GM12878 (cell line): ENCODE measurements at regions not wholly inside any gene's neighbourhood (a gene's known extent, or its start where the extent isn't known, plus 50 kb on each side); places are given as distances from the start of the nearest gene placed in this dataset.
"Not testable (repeated sequence)": the region's sequence is repeated elsewhere in the genome, so short reads cannot be mapped to it uniquely, and the experiment has no call there.

Source experiments
- CBFB ChIP-seq: IDR thresholded peaks from 2 replicates; pipeline ENCODE4 v1.6.1; 2016; ENCODE audit warnings: antibody characterized with exemption, low read depth
- CHD2 ChIP-seq: IDR thresholded peaks from 2 replicates; pipeline ENCODE4 v1.6.1; 2011; ENCODE audit warnings: low read depth, low read length, improper control_type of control experiment, borderline replicate concordance
- DPF2 ChIP-seq: fragments of 450-650 bp; IDR thresholded peaks from 2 replicates; pipeline ENCODE4 v1.6.1; 2017; ENCODE audit warnings: mild to moderate bottlenecking
- HDAC2 ChIP-seq: fragments of 200-600 bp; sonication (generic); IDR thresholded peaks from 2 replicates; pipeline ENCODE4 v1.6.1; 2017
- JUND ChIP-seq: IDR thresholded peaks from 2 replicates; pipeline ENCODE4 v1.6.1; 2012; ENCODE audit warnings: low read depth, mild to moderate bottlenecking, low read length, improper control_type of control experiment, moderate library complexity
- MXI1 ChIP-seq: fragments of 150-350 bp; IDR thresholded peaks from 2 replicates; pipeline ENCODE4 v1.6.1; 2011; ENCODE audit warnings: low read depth, mild to moderate bottlenecking, inconsistent platforms, low read length, improper control_type of control experiment
- POLR2AphosphoS5 ChIP-seq: IDR thresholded peaks from 2 replicates; pipeline ENCODE4 v1.6.1; 2011; ENCODE audit warnings: mild to moderate bottlenecking, low read length, inconsistent platforms
- ZNF207 ChIP-seq: fragments of 450-650 bp; IDR thresholded peaks from 2 replicates; pipeline ENCODE4 v1.6.1; 2014; ENCODE audit warnings: antibody characterized with exemption, mild to moderate bottlenecking, borderline replicate concordance
- TF ChIP-seq, protein P1 (sequence below), 3 experiments: IDR thresholded peaks in 2 of 3; conservative IDR thresholded peaks in 1 of 3; 2 replicates each; pipeline ENCODE4 v1.5.1; 2011; ENCODE audit warnings: low read depth in 3 of 3, low read length in 3 of 3, mild to moderate bottlenecking in 3 of 3, control low read depth in 2 of 3, moderate library complexity in 2 of 3, inconsistent platforms in 1 of 3, mixed read lengths in 1 of 3; ENCODE audit not compliant: control insufficient read depth in 2 of 3, insufficient read depth in 1 of 3; ENCODE audit errors: extremely low read depth in 1 of 3

DNA sequence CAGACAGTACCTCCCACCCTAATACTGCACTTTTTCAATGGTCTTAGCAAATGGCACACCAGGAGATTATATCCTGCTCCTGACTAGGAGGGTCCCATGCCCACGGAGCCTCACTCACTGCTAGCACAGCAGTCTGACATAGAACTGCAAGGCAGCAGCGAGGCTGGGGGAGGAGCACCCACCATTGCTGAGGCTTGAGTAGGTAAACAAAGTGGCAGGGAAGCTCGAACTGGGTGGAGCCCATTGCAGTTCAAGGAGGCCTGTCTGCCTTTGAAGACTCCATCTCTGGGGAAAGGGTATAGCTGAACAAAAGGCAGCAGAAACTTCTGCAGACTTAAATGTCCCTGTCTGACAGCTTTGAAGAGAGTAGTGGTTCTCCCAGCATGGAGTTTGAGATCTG is 544.5 kb upstream of the HTR1E start:
- not testable (repeated sequence) for TF ChIP-seq POLR2AphosphoS5, ZNF207, CHD2, CBFB, HDAC2, DPF2, MXI1, JUND
- TF ChIP-seq, protein P1, sequence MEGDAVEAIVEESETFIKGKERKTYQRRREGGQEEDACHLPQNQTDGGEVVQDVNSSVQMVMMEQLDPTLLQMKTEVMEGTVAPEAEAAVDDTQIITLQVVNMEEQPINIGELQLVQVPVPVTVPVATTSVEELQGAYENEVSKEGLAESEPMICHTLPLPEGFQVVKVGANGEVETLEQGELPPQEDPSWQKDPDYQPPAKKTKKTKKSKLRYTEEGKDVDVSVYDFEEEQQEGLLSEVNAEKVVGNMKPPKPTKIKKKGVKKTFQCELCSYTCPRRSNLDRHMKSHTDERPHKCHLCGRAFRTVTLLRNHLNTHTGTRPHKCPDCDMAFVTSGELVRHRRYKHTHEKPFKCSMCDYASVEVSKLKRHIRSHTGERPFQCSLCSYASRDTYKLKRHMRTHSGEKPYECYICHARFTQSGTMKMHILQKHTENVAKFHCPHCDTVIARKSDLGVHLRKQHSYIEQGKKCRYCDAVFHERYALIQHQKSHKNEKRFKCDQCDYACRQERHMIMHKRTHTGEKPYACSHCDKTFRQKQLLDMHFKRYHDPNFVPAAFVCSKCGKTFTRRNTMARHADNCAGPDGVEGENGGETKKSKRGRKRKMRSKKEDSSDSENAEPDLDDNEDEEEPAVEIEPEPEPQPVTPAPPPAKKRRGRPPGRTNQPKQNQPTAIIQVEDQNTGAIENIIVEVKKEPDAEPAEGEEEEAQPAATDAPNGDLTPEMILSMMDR (IDR thresholded peaks at IDR 0.05 in 2 of 3, conservative IDR thresholded peaks at IDR 0.05 in 1 of 3; ENCODE audit: control insufficient read depth in 2 of 3, extremely low read depth in 1 of 3, insufficient read depth in 1 of 3, low read depth in 3 of 3, low read length in 3 of 3), result not testable (repeated sequence)
